Fibroblast of skin of right quadriceps (primary cell): ENCODE measurements at regions not wholly inside any gene's neighbourhood (a gene's known extent, or its start where the extent isn't known, plus 50 kb on each side); places are given as distances from the start of the nearest gene placed in this dataset.

ENCODE experiments used
- DNase-seq: peaks from one replicate; pipeline ENCODE4 v3.0.0-alpha.2; 2013

DNA sequence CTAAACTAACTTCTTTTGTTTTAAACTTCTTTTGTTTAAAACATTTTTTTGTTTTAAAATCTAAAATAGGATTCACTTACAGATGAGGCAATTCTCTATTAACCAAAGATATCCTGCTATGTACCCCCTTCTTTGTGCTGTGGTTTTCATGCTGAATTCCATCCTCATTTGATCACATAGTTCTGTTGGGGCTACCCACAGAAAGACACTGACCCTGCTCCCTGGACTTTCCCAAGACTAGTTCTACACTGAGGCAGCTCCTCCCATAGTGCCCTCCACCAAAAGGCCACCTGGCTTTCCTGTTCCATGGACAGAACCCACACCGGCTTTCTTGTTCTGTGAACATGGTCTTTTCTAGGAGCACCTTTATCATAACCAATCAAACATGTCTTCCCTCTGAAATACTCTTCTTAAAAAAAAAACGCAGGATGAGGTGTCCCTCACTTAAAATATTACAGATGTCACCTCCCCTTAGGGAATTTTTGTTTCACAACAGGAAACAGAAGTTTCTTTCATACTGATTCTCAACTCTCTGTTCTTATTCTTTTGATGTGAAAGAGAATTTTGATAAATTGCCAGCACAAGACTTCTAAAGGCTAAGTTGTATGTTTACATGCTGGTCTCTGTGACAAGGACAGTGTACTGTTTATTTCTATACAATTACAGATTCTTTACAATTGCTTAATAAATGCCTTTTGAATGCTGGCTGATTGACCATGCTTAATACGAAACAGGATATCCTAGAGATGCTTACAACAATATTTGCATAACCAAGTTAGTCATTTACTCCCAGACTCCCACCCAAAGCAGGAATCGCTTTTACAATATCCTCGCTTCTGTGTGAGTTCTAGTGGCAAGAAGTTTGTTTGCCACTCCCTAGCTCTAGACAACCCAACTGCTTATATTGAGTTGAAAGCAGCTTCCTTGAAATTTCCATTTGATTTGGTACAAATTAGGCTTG lies 300.4 kb downstream of the DTWD2 start:
- peak; percentile 15 for DNase-seq

DNA sequence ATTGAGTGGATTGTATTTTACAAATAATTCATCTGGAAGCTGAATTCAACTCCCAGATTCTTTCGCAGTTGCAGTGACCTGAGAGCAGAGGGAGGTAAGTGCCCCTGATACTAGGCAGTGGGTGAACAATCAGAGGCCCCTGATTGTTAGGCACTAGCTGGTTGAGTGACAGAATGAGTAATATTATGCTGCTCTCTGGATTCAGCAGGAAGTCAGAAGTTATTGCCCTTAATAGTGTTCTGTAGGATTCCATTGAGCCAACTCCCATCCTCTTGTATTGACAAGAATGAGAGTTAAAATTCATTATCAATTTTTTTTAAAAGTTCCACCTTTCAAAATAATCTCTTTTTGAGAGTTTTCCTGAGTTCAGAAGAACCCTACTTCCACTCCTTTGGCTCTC lies 301.2 kb downstream of the DTWD2 start:
- DNase-seq, result no peak

DNA sequence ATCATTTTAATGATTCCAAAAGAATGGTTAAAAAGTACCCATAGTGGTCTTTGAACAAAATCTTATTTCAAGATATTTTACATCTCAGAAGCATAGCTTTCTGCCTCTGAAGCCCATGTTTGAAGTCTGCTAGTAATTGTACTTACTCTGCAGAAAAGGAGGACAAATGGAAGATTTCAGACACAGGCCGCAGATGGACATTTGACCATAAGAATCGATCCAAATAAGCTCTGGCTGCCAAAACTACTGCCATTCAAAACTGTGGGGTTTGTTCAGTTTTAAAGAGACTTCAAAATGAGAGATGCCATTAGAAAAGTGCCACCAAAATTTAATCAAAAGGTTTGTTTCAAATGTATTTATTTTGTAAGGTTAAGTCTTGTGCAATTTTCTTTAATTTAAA lies 306.7 kb downstream of the DTWD2 start:
- no peak for DNase-seq

DNA sequence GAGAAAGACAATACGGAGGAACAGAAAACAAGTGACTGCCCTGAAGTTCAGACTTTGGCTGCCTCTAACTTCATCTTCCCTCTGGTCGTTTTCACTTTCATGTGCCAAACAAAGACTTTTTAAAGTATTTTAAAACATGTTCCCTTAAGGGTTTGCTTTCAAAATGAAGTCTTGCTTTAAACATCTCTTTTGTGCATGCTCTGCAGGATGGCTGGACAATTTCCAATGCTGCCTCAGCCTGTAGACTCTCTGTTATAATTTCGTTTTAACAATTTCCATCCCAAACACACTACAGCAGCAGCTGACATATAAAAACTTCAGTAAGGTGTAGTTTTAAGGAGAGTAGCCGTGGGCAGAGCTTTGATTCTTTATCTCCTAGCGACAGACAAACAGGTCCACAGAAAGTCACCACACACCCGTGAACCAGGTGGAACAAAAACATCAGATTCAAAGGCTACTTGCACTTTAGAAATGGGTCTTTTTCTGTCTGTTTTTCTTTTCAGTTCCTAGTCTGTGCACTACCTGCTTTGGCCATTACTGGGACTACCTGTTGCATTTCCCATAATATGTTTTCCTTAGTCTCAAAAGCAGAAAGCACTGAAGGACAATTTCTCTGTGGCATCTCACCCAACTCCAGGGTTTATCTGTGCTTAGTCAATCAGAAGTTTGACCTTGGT lies 308.9 kb downstream of the DTWD2 start:
- no peak for DNase-seq

DNA sequence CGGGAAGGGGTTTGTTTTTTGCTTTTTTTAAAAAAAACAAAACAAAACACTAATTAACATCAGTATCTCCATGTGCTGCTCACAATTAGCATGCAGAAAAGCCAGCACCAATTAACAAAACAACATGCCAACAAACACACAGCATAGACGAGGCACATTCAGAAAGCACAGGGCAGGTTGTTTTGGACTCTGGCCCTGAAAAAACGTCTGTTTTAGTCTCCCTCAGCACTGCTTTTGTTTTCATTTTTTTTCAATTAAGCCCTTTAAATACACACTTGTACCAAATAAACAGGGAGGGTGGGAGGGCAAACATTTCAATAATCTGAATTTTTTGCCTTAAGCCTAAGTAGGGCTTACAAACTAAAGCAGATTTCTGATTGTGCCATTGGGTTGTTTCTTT lies 309.6 kb downstream of the DTWD2 start:
- no peak for DNase-seq

DNA sequence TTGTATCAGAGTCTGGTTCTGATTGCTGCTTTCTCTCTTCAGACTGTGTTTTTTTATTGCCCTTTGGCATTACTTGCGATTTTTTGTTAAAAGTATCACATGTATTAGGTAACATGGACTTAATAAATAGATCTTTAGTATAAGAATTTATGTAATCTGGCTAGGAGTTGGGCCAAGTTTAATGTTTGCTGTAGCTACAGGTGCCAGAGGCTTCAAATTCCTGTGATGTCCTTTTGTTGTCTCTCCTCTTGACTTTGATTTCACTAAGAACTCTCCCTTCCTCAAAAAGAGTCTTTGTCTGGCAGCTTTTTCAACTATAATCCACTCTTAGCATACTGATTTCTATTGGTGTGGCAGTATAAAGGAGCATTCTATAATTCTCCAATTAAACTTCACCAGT lies 313.1 kb downstream of the DTWD2 start:
- no peak for DNase-seq

DNA sequence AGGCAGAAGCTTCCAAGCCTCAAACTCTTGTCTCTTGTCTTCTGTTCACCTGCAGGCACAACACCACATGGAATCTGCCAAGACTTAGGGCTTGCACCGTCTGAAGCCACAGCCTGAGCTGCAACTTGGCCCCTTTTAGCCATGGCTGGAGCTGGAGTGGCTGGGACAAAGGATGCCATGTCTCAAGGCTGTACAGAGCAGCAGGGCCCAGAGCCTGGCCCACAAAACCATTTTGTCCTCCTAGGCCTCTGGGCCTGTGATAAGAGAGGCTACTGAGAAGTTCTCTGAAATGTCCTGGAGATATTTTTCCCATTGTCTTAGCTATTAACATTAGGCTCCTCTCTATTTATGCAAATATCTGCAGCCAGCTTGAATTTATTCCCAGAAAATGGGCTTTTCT lies 330.8 kb downstream of the DTWD2 start:
- DNase-seq, result no peak

DNA sequence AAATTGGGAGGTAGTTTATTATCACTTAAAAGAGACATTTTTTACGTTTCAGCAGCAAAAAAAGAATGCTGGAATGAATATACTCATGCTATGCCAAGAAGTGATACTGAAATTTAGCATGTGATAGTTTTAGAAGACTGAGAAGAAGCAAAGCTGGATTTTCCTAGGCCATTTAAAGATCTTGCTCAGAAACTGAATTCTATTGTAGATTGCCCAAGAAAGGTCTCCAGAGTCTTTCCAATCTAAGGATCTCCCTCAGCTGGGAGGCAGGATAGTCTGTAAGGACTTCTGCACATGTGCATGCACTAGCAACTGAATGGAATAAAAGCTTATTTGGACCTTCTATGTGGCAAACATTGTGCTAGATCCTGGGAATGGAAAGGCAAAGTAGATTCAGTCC lies 334.5 kb downstream of the DTWD2 start:
- no peak for DNase-seq

DNA sequence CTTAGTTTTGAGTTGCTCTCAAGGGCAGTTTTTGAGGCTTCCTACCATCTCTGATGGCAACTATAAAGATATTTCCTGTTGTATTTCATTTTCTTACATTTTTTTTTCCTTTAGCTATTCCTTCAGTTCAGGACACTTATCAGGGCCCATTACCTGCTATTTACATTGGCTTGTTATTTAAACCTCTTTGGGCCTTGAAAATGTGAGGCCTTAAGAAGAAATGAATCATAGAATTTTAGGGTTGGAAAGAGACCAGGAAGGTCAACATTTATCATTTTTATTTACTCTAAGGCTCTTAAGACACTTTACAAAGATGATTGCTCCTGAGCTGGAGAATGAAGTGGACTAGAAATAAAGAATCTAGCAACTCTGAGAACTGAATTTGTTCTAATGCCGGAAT lies 335.2 kb downstream of the DTWD2 start:
- no peak for DNase-seq

DNA sequence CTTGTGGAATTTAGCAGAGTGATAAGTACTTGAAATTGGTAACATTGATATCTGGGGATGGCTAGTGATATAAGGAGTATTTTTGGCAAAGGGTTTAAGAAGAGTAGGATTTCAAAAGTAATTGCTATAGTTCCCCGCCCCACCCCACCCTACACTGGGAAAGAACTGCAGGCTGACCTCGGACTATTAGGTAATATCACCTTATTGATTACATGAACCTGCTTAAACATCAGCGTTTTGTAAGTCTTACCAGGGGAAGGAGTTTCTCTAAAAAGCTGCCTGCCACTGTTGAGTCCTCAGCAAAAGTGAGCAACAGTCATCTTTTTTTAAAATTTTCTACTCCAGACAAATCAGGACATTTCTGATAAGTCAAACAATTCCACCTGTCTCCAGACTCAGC lies 337.3 kb downstream of the DTWD2 start:
- DNase-seq, result no peak

DNA sequence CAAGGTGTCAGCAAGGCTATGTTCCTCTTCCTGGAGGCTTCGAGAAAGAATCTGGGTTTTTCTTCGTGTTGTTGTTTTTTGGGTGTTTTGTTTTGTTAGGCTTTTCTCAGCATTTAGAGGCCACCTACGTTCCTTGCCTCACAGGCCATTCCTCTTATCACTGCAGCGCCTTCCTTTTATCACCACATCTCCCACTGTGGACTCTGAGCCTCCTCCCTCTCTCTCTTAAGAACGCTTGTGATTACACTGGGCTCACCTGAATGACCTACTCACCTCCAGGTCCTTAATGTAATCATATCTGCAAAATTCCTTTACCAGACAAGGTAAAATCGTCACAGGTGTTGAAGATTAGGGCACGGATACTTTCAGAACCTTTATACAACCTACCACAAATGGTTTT lies 340.8 kb downstream of the DTWD2 start:
- no peak for DNase-seq

DNA sequence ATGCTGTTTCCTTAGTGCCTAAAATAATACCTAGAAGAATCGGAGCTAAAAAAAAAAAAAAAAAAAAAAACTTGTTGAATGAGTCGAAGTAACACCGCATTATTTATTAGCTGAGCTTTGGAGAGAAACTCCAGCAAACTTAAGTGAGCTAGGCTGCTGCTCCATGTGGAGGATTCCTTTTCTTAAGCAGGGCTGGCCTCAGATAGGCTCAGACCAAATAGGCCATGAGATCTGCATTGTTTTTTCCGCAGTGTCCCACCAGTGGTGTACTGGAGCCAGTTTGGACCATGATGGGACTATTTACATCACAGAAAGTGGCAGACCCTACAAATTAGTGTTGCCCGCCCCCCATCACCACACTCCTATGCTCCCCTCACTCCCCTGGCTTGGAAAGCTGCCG lies 341.4 kb downstream of the DTWD2 start:
- DNase-seq, result no peak

DNA sequence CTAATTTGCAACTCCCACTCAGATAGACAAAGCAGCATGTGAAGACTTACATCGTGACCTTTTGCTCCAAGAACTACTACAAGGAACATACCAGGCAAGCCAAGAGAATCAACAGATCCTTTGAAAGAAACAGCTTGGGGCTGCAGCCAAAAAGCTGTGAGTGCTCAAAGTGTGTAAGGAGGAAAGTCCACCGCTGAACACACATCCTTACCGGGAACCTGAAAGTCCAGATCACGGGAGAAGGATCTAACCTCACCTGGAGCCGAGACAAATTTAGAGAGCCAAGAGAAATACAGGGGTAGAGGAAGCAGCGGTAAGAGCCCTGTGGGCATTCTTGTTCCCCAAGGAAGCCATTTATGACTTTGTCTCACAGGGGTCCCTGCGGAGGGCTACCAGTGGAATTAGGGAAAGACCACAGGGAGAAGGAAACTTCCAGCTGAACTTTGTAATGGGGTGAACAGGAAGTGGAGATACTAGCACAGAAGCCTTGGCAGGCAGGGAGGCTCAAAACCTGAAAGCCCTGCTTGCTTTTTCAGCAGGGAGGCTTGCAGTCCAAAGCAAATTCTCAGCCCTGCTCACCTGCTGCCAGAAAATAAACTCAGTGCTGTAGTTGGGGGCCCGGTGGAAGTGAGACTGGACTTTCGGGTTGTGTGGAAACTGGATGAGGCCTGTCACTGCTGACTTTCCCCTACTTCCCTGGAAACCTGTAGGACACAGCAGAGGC lies 350.2 kb downstream of the DTWD2 start:
- DNase-seq, result no peak

DNA sequence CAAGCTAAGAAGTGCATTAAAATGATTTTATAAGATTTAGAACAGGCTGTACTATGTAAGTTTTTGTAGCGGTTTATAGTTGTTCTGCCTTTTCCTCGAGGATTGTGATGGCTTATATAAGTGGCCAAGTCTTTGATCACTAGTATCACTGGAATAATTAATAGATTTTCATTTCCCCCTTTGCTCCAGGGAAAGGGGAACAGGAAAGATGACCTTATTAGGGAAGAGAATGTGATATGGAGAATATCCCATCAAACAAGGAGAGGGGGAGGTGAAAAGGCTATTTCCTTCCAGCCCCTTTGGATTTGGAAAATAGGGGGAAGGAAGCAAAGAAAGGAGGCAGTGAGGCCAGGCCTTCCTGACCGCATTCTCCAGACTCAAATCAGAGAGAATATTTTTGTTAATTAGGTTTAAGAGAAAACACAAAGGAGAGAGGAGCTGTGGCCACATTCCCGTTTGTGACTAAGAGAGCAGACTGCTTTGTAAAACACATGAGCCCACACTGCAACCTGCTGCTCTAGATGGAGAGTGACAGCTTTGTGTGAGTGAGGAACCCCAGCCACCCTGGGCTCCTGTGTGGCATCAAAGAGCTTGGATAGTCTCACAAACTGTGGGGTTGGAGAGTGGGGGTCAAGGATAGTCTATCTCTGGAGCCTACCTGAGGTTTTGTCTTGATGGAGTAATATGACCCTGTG lies 359.5 kb downstream of the DTWD2 start:
- peak; percentile 34 for DNase-seq

DNA sequence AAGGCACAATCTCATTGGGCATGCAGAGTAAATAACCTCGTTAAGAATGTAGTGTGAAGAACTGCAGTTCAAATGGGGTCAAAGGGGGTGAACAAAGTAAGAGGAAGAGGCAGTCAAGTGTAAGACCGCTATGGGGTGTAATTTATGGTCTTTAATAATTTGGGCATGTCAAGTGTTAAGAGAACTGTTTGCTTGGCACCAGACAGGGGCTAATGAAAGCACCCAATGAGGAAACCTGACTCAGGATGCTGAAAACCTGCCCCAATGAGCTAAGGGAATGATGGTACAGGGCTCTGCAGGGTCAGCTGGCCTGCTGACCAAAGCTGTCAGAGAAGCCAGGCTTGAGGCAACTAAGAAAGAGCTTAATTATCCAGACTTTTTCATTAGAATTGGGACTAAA lies 368.1 kb downstream of the DTWD2 start:
- DNase-seq, result no peak

DNA sequence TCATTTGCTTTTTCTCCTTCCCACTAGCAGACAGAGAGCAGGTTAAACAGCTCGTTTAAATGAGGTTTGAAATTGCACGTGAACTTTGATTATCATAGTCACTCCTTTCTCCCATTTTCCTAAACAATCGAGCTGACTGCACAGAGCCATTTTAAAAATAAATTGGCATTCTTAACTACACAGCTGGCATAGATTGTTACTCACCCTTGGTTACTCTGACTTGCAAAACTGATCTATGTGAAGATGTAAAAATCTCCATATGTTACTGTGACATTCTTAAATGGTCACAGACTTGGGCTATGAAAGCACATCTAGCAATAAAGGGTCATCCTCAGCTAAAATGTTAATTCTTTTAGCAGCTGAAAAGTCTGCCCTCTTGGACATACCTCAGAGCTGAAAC lies 368.5 kb downstream of the DTWD2 start:
- no peak for DNase-seq

DNA sequence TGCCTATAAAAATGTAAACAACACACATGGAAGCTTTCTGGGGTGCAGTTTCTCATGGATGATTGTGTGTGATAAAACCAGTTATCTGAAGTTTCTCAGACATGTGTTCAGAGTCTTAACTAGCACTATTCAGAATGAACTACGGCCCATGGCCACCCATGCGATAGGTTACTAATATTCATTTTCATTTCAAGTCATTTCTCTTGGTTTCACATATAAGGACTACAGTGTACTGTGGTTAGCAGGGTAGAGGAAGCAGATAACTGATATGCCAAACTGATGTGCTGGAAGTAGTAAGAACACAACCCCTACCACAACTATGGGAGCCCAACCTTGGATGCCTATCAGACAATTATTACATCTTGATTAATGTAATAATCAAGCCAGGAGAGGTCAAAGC lies 372.1 kb downstream of the DTWD2 start:
- no peak for DNase-seq

DNA sequence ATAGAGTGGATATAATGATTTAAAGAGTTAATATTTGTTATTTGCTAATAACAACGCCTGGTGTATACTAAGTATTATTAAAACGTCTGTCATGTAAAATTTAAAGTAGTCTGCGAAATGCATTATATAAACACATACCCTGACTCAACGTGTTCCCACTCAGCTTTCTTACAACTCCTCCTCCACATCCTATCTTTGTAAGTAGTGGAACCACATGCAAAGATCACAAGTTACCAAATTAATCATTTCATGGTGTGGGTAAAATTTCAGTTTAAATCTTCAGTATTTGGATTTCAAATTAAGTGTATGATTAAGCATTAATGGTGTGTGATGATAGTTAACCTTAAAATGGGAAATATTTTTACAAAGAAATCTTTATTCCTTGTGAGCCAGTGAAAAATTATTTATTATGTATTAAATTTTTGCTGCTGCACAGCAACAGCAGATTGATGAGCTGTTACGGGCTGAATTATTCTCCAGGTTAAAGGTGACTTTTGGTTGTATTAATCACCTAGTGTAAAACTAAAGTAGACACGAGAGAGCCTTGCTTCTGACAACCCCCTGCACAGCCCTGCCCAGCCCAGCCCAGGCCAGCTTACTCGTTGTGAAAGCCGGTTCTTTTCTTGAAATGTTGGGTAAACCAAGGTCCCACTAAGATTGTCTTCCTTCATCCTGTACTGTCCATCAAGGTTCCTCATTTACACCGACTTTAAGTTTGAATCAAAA lies 373.5 kb downstream of the DTWD2 start:
- DNase-seq, result peak; percentile 42

DNA sequence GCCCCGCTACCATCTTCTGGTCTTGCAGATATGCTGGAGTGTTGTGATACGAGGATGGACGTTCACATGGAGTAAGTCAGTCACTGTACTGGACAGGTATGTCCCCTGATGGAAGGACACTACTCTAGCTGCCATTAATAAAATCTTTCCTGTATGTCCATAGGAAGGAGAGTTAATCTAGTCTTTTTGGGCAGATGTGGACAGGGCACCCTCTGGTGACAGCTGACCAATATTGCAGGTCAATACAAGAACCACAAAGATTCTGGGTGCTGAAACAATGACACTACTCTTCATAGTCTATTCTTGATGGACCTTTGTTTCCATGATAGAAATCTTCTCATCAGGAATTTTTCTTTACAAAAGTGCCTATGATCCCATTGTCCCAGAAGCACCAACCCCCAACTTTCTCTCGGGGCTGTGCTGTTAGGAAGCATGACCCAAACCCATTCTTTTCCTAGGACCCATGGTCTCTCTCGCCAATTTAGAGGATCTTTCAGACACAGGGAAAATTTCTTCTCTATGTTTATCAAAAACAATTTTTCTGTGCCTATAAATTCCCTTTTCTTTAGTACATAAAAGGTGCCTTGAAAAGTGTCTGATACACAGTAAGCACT lies 376.9 kb downstream of the DTWD2 start:
- peak; percentile 40 for DNase-seq

DNA sequence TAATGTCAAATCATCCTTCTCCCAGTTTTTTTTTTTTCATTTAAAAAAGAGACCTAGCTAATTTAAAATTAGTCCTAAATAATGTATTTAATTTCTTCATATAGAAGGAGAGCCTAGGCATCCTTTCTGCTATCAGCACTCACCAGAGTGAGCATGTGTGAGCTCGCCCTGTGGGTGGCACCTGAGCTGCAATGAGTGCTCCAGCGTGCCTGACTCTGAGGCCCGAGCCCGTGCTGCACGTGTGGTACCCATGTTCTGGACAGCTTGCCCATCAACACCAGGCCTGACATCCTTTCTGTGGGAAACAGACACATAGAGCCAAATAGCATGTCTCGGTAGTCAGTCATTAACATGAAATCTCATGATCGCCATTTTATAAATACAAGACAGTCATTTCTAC lies 381.4 kb downstream of the DTWD2 start:
- no peak for DNase-seq

DNA sequence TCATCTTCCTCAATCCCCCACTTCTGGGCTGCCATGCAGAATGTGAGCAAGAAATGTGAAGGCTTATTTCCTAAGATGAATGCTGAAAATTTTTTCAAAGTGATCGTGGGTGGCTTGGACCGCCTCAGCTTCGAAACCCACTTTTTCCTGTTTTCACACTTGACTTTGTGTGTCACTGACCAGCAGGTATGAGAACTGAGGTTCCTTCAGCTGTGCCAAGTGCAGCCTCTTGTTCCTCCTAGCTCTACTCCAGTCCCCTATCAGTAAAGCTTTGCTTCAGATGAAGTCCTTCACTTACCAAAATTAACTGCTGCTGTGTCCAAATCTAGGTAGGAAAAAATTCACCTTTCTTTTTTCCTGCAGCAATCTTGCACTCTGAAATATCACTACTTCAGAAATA lies 382.6 kb downstream of the DTWD2 start:
- no peak for DNase-seq

DNA sequence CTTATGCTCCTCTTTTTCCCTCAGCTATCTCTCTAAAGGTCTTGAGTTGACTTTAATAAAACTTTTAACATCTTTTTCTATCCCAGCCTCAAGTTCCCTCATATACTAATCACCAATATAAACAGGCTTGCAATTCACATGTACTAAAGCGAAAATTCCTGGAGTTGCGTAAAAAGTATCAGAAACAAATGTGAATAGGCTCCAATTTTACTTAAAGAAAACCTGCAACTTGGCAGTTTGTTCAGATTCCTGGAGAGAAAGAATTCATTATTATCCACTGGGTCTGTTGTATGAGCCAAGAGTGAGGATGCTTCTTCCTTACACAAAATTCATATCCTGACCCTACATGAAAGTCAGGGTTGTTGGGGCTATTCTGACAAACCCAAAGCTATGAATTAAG lies 384.2 kb downstream of the DTWD2 start:
- peak; percentile 71 for DNase-seq
